ENCODE measurements at regions not wholly inside any gene's neighbourhood (a gene's known extent, or its start where the extent isn't known, plus 50 kb on each side); places are given as distances from the start of the nearest gene placed in this dataset.

GRCh38 chr2:15050483-15050882, 418.0 kb downstream of the LRATD1 start:
- Mint-ChIP-seq H3K4me3 (no peak overlapping the region), H3K9me3 (no peaks in the 10 kb centered on the region)

GRCh38 chr2:15053542-15053941, 421.0 kb downstream of the LRATD1 start:
- ATAC-seq (ENCODE audit: low read depth in 2 of 2): no peak

More at GRCh38 chr2:15050483-15050882, 418.0 kb downstream of the LRATD1 start:
- no peak overlapping the region for H3K27ac ChIP-seq (ENCODE audit: insufficient read depth, low read length, poor library complexity, severe bottlenecking)
- no peaks in the 10 kb centered on the region for H3K4me1 ChIP-seq (ENCODE audit: control insufficient read depth, insufficient read depth, low read length, poor library complexity, severe bottlenecking)
- Mint-ChIP-seq H3K27ac (no peak overlapping the region), H3K27me3 (no peaks in the 10 kb centered on the region), H3K36me3 (no peaks in the 10 kb centered on the region), H3K4me1 (no peaks in the 10 kb centered on the region)
- H3K9me3 ChIP-seq (ENCODE audit: control insufficient read depth in 2 of 2, low read length in 2 of 2): no peaks in the 10 kb centered on the region
- H3K36me3 ChIP-seq (ENCODE audit: control insufficient read depth, insufficient read depth, low read length): no peaks in the 10 kb centered on the region
- ATAC-seq (ENCODE audit: low read depth in 2 of 2) (no peak), DNase-seq (no peak)
- no peak overlapping the region for H3K4me3 ChIP-seq (ENCODE audit: low read depth, low read length)
- H3K27me3 ChIP-seq (ENCODE audit: control insufficient read depth, insufficient read depth, low read length): peaks cover 4% of the 10 kb centered on the region

GRCh38 chr2:15058015-15058720, 425.7 kb downstream of the LRATD1 start:
- H3K4me1 ChIP-seq (ENCODE audit: control insufficient read depth, insufficient read depth, low read length, poor library complexity, severe bottlenecking): no peaks in the 10 kb centered on the region
- no peaks in the 10 kb centered on the region for H3K9me3 ChIP-seq (ENCODE audit: control insufficient read depth in 2 of 2, low read length in 2 of 2)
- no peaks in the 10 kb centered on the region for H3K36me3 Mint-ChIP-seq
- no peak overlapping the region for H3K4me3 ChIP-seq (ENCODE audit: low read depth, low read length)
- no peak overlapping the region for H3K4me3 Mint-ChIP-seq
- no peak overlapping the region for H3K27ac ChIP-seq (ENCODE audit: insufficient read depth, low read length, poor library complexity, severe bottlenecking)
- H3K27me3 ChIP-seq (ENCODE audit: control insufficient read depth, insufficient read depth, low read length): no peaks in the 10 kb centered on the region
- peaks cover 9% of the 10 kb centered on the region for H3K27me3 Mint-ChIP-seq
- no peak for ATAC-seq (ENCODE audit: low read depth in 2 of 2)
- H3K36me3 ChIP-seq (ENCODE audit: control insufficient read depth, insufficient read depth, low read length): no peaks in the 10 kb centered on the region
- H3K4me1 Mint-ChIP-seq: no peaks in the 10 kb centered on the region
- peak overlapping the region in 1 of 3 donors; percentile 22 for H3K27ac Mint-ChIP-seq
- H3K9me3 Mint-ChIP-seq: no peaks in the 10 kb centered on the region
- peak in 1 of 3 donors; percentile 28 for DNase-seq

More at GRCh38 chr2:15053542-15053941, 421.0 kb downstream of the LRATD1 start:
- H3K36me3 Mint-ChIP-seq: no peaks in the 10 kb centered on the region
- no peaks in the 10 kb centered on the region for H3K4me1 ChIP-seq (ENCODE audit: control insufficient read depth, insufficient read depth, low read length, poor library complexity, severe bottlenecking)
- no peak for DNase-seq
- peaks cover 5% of the 10 kb centered on the region for H3K27me3 Mint-ChIP-seq
- no peaks in the 10 kb centered on the region for H3K9me3 ChIP-seq (ENCODE audit: control insufficient read depth in 2 of 2, low read length in 2 of 2)
- H3K27ac ChIP-seq (ENCODE audit: insufficient read depth, low read length, poor library complexity, severe bottlenecking): no peak overlapping the region
- no peaks in the 10 kb centered on the region for H3K4me1 Mint-ChIP-seq
- no peak overlapping the region for H3K4me3 ChIP-seq (ENCODE audit: low read depth, low read length)
- no peak overlapping the region for H3K4me3 Mint-ChIP-seq
- H3K27ac Mint-ChIP-seq: no peak overlapping the region
- no peaks in the 10 kb centered on the region for H3K36me3 ChIP-seq (ENCODE audit: control insufficient read depth, insufficient read depth, low read length)
- H3K9me3 Mint-ChIP-seq: no peaks in the 10 kb centered on the region
- H3K27me3 ChIP-seq (ENCODE audit: control insufficient read depth, insufficient read depth, low read length): peaks cover 4% of the 10 kb centered on the region

GRCh38 chr2:15058721-15059157, 426.2 kb downstream of the LRATD1 start:
- Mint-ChIP-seq H3K9me3 (peaks cover 0 to 2% (median 0%) of the 10 kb centered on the region in 7 donors), H3K27ac (no peak overlapping the region)

GRCh38 chr2:15059870-15060512, 427.5 kb downstream of the LRATD1 start:
- ATAC-seq (ENCODE audit: low read depth in 2 of 2): no peak
- Histone ChIP-seq H3K36me3 (ENCODE audit: control insufficient read depth, insufficient read depth, low read length) (no peaks in the 10 kb centered on the region), H3K4me1 (ENCODE audit: control insufficient read depth, insufficient read depth, low read length, poor library complexity, severe bottlenecking) (no peaks in the 10 kb centered on the region), H3K9me3 (ENCODE audit: control insufficient read depth in 2 of 2, low read length in 2 of 2) (no peaks in the 10 kb centered on the region), H3K27me3 (ENCODE audit: control insufficient read depth, insufficient read depth, low read length) (no peaks in the 10 kb centered on the region), H3K27ac (ENCODE audit: insufficient read depth, low read length, poor library complexity, severe bottlenecking) (no peak overlapping the region), H3K4me3 (ENCODE audit: low read depth, low read length) (no peak overlapping the region)
- DNase-seq: no peak
- H3K36me3 Mint-ChIP-seq: no peaks in the 10 kb centered on the region
- peaks cover 0 to 5% (median 0%) of the 10 kb centered on the region in 7 donors for H3K9me3 Mint-ChIP-seq
- no peak overlapping the region for H3K27ac Mint-ChIP-seq
- H3K27me3 Mint-ChIP-seq: peaks cover 9% of the 10 kb centered on the region
- no peak overlapping the region for H3K4me3 Mint-ChIP-seq
- H3K4me1 Mint-ChIP-seq: no peaks in the 10 kb centered on the region

More at GRCh38 chr2:15058721-15059157, 426.2 kb downstream of the LRATD1 start:
- Histone ChIP-seq H3K4me3 (ENCODE audit: low read depth, low read length) (no peak overlapping the region), H3K27me3 (ENCODE audit: control insufficient read depth, insufficient read depth, low read length) (no peaks in the 10 kb centered on the region), H3K4me1 (ENCODE audit: control insufficient read depth, insufficient read depth, low read length, poor library complexity, severe bottlenecking) (no peaks in the 10 kb centered on the region), H3K27ac (ENCODE audit: insufficient read depth, low read length, poor library complexity, severe bottlenecking) (no peak overlapping the region), H3K9me3 (ENCODE audit: control insufficient read depth in 2 of 2, low read length in 2 of 2) (no peaks in the 10 kb centered on the region), H3K36me3 (ENCODE audit: control insufficient read depth, insufficient read depth, low read length) (no peaks in the 10 kb centered on the region)
- no peaks in the 10 kb centered on the region for H3K36me3 Mint-ChIP-seq
- no peak overlapping the region for H3K4me3 Mint-ChIP-seq
- ATAC-seq (ENCODE audit: low read depth in 2 of 2): no peak
- no peak for DNase-seq
- no peaks in the 10 kb centered on the region for H3K4me1 Mint-ChIP-seq
- H3K27me3 Mint-ChIP-seq: peaks cover 9% of the 10 kb centered on the region

GRCh38 chr2:15061268-15061667, 428.8 kb downstream of the LRATD1 start:
- H3K36me3 ChIP-seq (ENCODE audit: control insufficient read depth, insufficient read depth, low read length): no peaks in the 10 kb centered on the region
- H3K4me1 Mint-ChIP-seq: no peaks in the 10 kb centered on the region
- H3K27me3 ChIP-seq (ENCODE audit: control insufficient read depth, insufficient read depth, low read length): no peaks in the 10 kb centered on the region
- no peak overlapping the region for H3K4me3 ChIP-seq (ENCODE audit: low read depth, low read length)
- no peak overlapping the region for H3K27ac ChIP-seq (ENCODE audit: insufficient read depth, low read length, poor library complexity, severe bottlenecking)
- peaks cover 9% of the 10 kb centered on the region for H3K27me3 Mint-ChIP-seq
- H3K9me3 ChIP-seq (ENCODE audit: control insufficient read depth in 2 of 2, low read length in 2 of 2): no peaks in the 10 kb centered on the region
- DNase-seq: no peak
- H3K4me1 ChIP-seq (ENCODE audit: control insufficient read depth, insufficient read depth, low read length, poor library complexity, severe bottlenecking): no peaks in the 10 kb centered on the region
- no peak overlapping the region for H3K27ac Mint-ChIP-seq
- ATAC-seq (ENCODE audit: low read depth in 2 of 2): no peak
- no peaks in the 10 kb centered on the region for H3K36me3 Mint-ChIP-seq
- no peak overlapping the region for H3K4me3 Mint-ChIP-seq
- H3K9me3 Mint-ChIP-seq: peaks cover 0 to 5% (median 3%) of the 10 kb centered on the region in 7 donors

- Mint-ChIP-seq H3K27me3 (peaks cover 15% of the 10 kb centered on the region), H3K27ac (no peak overlapping the region), H3K9me3 (peaks cover 0 to 6% (median 3%) of the 10 kb centered on the region in 7 donors), H3K36me3 (no peaks in the 10 kb centered on the region), H3K4me3 (no peak overlapping the region), H3K4me1 (no peaks in the 10 kb centered on the region)
- H3K36me3 ChIP-seq (ENCODE audit: control insufficient read depth, insufficient read depth, low read length): no peaks in the 10 kb centered on the region
- ATAC-seq (ENCODE audit: low read depth in 2 of 2) (no peak), DNase-seq (no peak)
- H3K4me1 ChIP-seq (ENCODE audit: control insufficient read depth, insufficient read depth, low read length, poor library complexity, severe bottlenecking): no peaks in the 10 kb centered on the region
- H3K27me3 ChIP-seq (ENCODE audit: control insufficient read depth, insufficient read depth, low read length): no peaks in the 10 kb centered on the region
- no peaks in the 10 kb centered on the region for H3K9me3 ChIP-seq (ENCODE audit: control insufficient read depth in 2 of 2, low read length in 2 of 2)
- no peak overlapping the region for H3K4me3 ChIP-seq (ENCODE audit: low read depth, low read length)
- no peak overlapping the region for H3K27ac ChIP-seq (ENCODE audit: insufficient read depth, low read length, poor library complexity, severe bottlenecking)
Measured at GRCh38 chr2:15066138-15066537, 433.6 kb downstream of the LRATD1 start.

GRCh38 chr2:15069149-15069548, 436.6 kb downstream of the LRATD1 start:
- Histone ChIP-seq H3K9me3 (ENCODE audit: control insufficient read depth in 2 of 2, low read length in 2 of 2) (no peaks in the 10 kb centered on the region), H3K4me1 (ENCODE audit: control insufficient read depth, insufficient read depth, low read length, poor library complexity, severe bottlenecking) (no peaks in the 10 kb centered on the region), H3K27ac (ENCODE audit: insufficient read depth, low read length, poor library complexity, severe bottlenecking) (no peak overlapping the region), H3K36me3 (ENCODE audit: control insufficient read depth, insufficient read depth, low read length) (no peaks in the 10 kb centered on the region), H3K4me3 (ENCODE audit: low read depth, low read length) (no peak overlapping the region), H3K27me3 (ENCODE audit: control insufficient read depth, insufficient read depth, low read length) (no peaks in the 10 kb centered on the region)
- ATAC-seq (ENCODE audit: low read depth in 2 of 2) (no peak), DNase-seq (no peak)
- no peak overlapping the region for H3K27ac Mint-ChIP-seq
- peaks cover 0 to 4% (median 2%) of the 10 kb centered on the region in 7 donors for H3K9me3 Mint-ChIP-seq
- no peaks in the 10 kb centered on the region for H3K36me3 Mint-ChIP-seq
- H3K27me3 Mint-ChIP-seq: peaks cover 11% of the 10 kb centered on the region
- no peak overlapping the region for H3K4me3 Mint-ChIP-seq
- H3K4me1 Mint-ChIP-seq: no peaks in the 10 kb centered on the region
